SK-N-MC (cell line): ENCODE measurements at regions not wholly inside any gene's neighbourhood (a gene's known extent, or its start where the extent isn't known, plus 50 kb on each side); places are given as distances from the start of the nearest gene placed in this dataset.
"Not testable (repeated sequence)": the region's sequence is repeated elsewhere in the genome, so short reads cannot be mapped to it uniquely, and the experiment has no call there.

Experiments
- DNase-seq: peaks from one replicate; pipeline ENCODE4 v3.0.0-alpha.2; 2011; ENCODE audit warnings: low read depth, low spot score
- H3K27ac ChIP-seq: fragments of 200-600 bp; sonication (generic); 2 replicates; pipeline ENCODE4 v1.5.1; 2016; ENCODE audit warnings: mixed run types
- H3K36me3 ChIP-seq: fragments of 200-600 bp; sonication (generic); 2 replicates; pipeline ENCODE4 v1.6.1; 2017; ENCODE audit warnings: antibody characterized with exemption, low read length, mixed read lengths; ENCODE audit not compliant: insufficient read depth
- H3K4me3 ChIP-seq: fragments of 200-600 bp; sonication (generic); 2 replicates; pipeline ENCODE4 v1.5.1; 2016
- H3K9ac ChIP-seq: fragments of 200-600 bp; sonication (generic); 2 replicates; pipeline ENCODE4 v1.8.0; 2017; ENCODE audit warnings: mixed run types, mixed read lengths; ENCODE audit not compliant: insufficient read length
- H3K9me3 ChIP-seq: fragments of 200-600 bp; sonication (generic); 2 replicates; pipeline ENCODE4 v1.6.1; 2017; ENCODE audit warnings: low read depth, mild to moderate bottlenecking, antibody characterized with exemption, low read length, moderate library complexity, mixed read lengths
- EZH2 ChIP-seq: fragments of 200-600 bp; sonication (generic); IDR thresholded peaks from one replicate; pipeline ENCODE4 v1.6.1; 2017; ENCODE audit warnings: antibody characterized with exemption
- FOXP2 ChIP-seq: optimal IDR thresholded peaks from 2 replicates; pipeline ENCODE3; 2011; ENCODE audit warnings: mild to moderate bottlenecking, moderate library complexity; ENCODE audit not compliant: insufficient read depth; ENCODE audit errors: extremely low read length, control extremely low read depth
- POLR2AphosphoS5 ChIP-seq: IDR thresholded peaks from 2 replicates; pipeline ENCODE4 v1.6.1; 2012; ENCODE audit warnings: mild to moderate bottlenecking, low read depth, low read length, borderline replicate concordance

GRCh38 chr11:47928426-47928825, 51.9 kb upstream of the PTPRJ start:
- TF ChIP-seq FOXP2 = no peak
- TF ChIP-seq POLR2AphosphoS5 = no peak
- TF ChIP-seq EZH2 = no peak
- DNase-seq = no peak
- Histone ChIP-seq H3K36me3 (no peaks in the 10 kb centered on the region), H3K9ac (no peak overlapping the region), H3K4me3 (no peak overlapping the region), H3K9me3 (no peaks in the 10 kb centered on the region), H3K27ac (no peak overlapping the region)

- no peak overlapping the region for H3K9ac ChIP-seq
- no peak overlapping the region for H3K27ac ChIP-seq
- no peaks in the 10 kb centered on the region for H3K9me3 ChIP-seq
- H3K4me3 ChIP-seq = no peak overlapping the region
- no peak for TF ChIP-seq EZH2
- no peaks in the 10 kb centered on the region for H3K36me3 ChIP-seq
- DNase-seq = no peak
These were observed 56.1 kb upstream of the PTPRJ start for GRCh38 chr11:47924184-47924691.

- H3K9ac ChIP-seq = no peak overlapping the region
- no peaks in the 10 kb centered on the region for H3K9me3 ChIP-seq
- no peak overlapping the region for H3K27ac ChIP-seq
- TF ChIP-seq FOXP2 = no peak
- no peak for TF ChIP-seq POLR2AphosphoS5
- TF ChIP-seq EZH2 = no peak
- H3K4me3 ChIP-seq = no peak overlapping the region
- no peaks in the 10 kb centered on the region for H3K36me3 ChIP-seq
- no peak for DNase-seq
These were observed 56.7 kb upstream of the PTPRJ start for GRCh38 chr11:47923667-47924066.

GRCh38 chr11:47921080-47921555, 59.2 kb upstream of the PTPRJ start:
- H3K36me3 ChIP-seq, H3K4me3 ChIP-seq, H3K9ac ChIP-seq, H3K27ac ChIP-seq, H3K9me3 ChIP-seq, DNase-seq: not testable (repeated sequence)

- no peak for DNase-seq
- Histone ChIP-seq H3K27ac (no peak overlapping the region), H3K9ac (no peak overlapping the region), H3K4me3 (no peak overlapping the region), H3K36me3 (no peaks in the 10 kb centered on the region), H3K9me3 (no peaks in the 10 kb centered on the region)
- TF ChIP-seq POLR2AphosphoS5 (no peak), EZH2 (no peak), FOXP2 (no peak)
These were observed 61.4 kb upstream of the PTPRJ start for GRCh38 chr11:47918882-47919495.

GRCh38 chr11:47918370-47918690, 62.0 kb upstream of the PTPRJ start:
- Histone ChIP-seq H3K9ac (no peak overlapping the region), H3K9me3 (no peaks in the 10 kb centered on the region), H3K36me3 (no peaks in the 10 kb centered on the region), H3K4me3 (no peak overlapping the region), H3K27ac (no peak overlapping the region)
- TF ChIP-seq FOXP2 (no peak), EZH2 (no peak), POLR2AphosphoS5 (no peak)
- DNase-seq = no peak

GRCh38 chr11:47917599-47918369, 62.6 kb upstream of the PTPRJ start:
- no peaks in the 10 kb centered on the region for H3K36me3 ChIP-seq
- H3K9ac ChIP-seq = no peak overlapping the region
- no peak overlapping the region for H3K4me3 ChIP-seq
- DNase-seq = no peak
- no peak for TF ChIP-seq EZH2
- no peak for TF ChIP-seq POLR2AphosphoS5
- TF ChIP-seq FOXP2 = no peak
- no peak overlapping the region for H3K27ac ChIP-seq
- no peaks in the 10 kb centered on the region for H3K9me3 ChIP-seq

GRCh38 chr11:47916361-47916841, 64.0 kb upstream of the PTPRJ start:
- Histone ChIP-seq H3K36me3 (no peaks in the 10 kb centered on the region), H3K27ac (no peak overlapping the region), H3K4me3 (no peak overlapping the region), H3K9me3 (no peaks in the 10 kb centered on the region), H3K9ac (no peak overlapping the region)
- TF ChIP-seq POLR2AphosphoS5 = no peak
- no peak for TF ChIP-seq FOXP2
- no peak for TF ChIP-seq EZH2
- no peak for DNase-seq

- H3K4me3 ChIP-seq = no peak overlapping the region
- no peak for DNase-seq
- no peak overlapping the region for H3K9ac ChIP-seq
- no peaks in the 10 kb centered on the region for H3K36me3 ChIP-seq
- H3K27ac ChIP-seq = no peak overlapping the region
- no peaks in the 10 kb centered on the region for H3K9me3 ChIP-seq
- TF ChIP-seq POLR2AphosphoS5 = no peak
- TF ChIP-seq FOXP2 = no peak
- no peak for TF ChIP-seq EZH2
These were observed 64.6 kb upstream of the PTPRJ start for GRCh38 chr11:47915783-47916182.
